GM19467 (cell line): ENCODE measurements at regions not wholly inside any gene's neighbourhood (a gene's known extent, or its start where the extent isn't known, plus 50 kb on each side); places are given as distances from the start of the nearest gene placed in this dataset.

ENCODE experiments used
- ATAC-seq: cut with Tn5 transposase; IDR thresholded peaks from one replicate; pipeline ENCODE4 v1.9.1; 2021; ENCODE audit warnings: mild to moderate bottlenecking, moderate library complexity; ENCODE audit not compliant: unreplicated experiment

DNA sequence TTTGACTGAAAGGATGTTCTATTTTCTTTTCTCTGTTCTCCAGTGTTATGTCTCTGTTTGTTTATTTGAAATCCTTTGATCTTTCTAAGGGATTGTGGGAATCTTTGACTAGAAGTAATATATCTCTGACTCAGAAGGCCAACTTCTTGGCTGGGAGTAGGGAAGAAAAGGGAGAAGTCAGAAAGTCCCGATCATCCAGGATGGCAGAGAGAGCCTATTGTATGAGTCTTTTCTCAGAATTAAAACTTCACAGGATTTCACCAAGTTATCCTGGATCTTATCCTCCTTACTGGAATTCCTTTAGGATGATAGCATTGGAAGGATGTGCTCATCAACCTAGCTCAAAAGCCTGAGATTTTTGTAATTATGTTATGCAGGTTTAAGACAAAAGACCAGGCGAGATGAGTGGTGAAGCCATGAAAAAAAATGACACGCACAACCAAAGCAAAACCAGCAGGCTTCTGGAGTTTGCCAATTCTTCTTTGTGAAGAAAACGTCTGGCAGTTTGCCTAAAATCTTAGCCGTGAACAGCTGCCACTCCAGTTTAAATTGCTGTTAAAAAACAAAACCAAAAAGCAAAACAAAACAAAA, 383.6 kb upstream of the SMIM21 start:
- no peak for ATAC-seq

DNA sequence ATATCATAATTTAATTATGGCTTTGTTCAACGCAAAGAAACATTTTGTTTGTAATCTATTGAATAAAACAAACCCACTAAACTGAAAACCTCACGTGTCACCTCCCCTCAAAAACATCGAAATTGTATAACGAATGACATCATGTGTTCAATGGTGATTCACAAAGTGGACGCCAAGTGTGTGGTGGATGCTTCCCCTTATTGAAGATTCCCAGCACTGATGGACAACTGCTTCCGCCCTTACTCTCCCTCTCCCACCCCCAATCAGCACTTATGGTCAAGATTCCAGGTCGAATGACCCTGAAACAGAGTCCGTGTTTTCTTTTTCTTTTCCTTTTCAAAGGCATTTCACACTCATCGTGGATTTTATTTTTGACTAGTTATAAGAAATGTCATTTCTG, 383.0 kb upstream of the SMIM21 start:
- ATAC-seq: no peak

DNA sequence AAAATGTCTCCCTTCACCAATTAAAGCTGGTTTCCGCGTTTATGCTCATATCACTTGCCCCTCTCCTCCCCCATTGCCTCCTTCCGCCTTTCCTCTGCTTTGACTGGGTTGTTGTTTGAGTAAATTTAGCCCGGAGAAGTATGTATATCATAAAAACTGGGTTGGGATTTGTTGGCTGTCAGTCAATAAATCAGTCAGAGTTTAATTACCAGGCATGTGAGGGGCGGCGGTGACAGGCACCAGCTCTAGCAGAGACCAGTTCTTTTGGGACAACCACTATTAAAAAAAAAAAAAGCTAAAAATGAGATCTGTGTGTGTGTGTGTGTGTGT, 382.4 kb upstream of the SMIM21 start:
- no peak for ATAC-seq

DNA sequence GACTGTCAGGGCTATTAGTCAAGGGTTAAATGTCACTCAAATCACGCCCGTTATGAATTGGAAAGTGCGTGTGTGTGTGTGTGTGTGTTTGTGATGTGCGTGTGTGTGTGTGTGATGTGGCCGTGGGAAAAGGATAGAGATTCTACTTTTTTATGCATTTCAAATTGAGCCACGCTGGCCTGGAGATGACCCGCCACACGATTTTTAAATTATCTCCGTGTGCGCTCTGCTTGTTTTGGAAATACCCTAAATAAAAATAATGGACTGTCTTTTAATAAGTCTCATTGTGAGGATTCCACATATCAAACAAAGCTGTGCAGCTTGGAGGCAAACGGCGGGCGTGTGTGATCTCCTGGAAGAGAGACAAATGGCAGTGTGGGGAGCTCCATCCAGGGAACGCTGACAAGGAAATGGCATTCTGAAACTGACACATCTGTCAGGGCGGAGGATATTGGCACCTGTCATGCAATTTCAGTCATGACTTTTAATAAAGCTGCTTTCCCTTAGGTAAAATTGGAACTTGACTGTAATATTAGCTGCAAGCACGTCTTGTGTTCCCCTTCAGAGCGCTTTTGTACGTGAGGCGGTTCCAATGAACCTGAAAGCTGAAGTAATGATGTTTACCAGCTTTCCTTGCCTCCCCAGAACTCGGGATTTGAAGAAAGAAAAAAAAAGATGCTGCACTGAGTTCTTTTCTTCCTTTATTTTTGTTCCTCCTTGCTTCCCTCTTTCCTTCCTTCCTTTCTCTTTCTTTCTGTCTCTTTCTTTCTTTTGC, 381.8 kb upstream of the SMIM21 start:
- ATAC-seq: no peak

DNA sequence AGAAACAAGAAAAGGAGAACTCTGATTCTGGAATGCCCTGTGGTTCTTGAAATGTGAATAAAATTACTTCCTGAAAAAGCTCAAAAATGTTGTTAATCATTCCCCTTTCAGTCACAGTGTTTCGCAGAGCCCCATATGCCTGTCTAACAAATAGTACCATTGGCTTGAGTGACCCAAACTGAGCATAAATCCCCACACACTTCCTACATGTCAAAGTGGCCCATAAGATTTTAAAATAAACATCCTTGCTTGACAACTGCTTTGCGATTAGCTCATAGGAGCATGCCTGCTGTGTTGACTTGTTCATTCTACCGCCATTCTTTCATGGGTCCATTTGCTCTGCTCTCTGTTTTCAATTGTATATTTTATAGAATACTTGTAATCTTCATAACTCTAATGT, 377.8 kb upstream of the SMIM21 start:
- no peak for ATAC-seq

DNA sequence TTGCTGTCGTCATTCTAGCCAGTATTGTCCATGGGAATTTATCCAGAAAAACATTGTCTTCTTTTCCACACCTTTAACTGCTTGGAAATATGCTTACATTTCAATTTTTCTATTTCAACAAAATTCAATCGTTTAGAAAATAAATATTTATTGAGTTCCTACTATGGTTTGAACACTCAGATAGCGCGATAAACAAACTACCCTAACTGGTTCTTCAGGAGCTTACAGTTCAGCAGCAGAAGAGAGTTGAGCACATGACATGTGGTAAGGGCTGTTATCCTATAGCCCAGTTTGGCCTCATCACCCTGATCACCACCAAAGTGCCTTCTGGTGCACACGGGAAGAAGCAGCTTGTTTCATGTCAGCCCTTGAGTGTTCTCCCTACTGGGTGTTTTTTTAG, 375.2 kb upstream of the SMIM21 start:
- no peak for ATAC-seq

DNA sequence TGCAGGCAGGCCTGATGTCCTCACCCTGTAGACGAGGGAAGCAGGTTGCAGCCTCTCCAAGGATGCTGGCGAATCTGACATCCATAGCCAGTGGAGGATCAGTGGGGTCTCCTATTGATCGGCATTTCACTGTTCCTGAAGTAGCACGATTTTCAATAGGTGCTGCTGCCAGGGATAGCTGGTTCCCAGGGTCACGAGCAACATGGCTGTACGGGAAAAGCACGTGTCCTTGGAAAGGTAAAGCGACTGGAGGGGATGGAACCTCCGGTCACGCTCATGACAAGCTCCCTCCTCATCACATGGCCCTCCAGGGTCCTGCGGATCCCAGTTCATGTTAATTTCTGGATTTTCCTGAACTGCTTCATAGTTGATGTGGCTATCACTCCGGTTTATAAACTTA, 373.7 kb upstream of the SMIM21 start:
- no peak for ATAC-seq

DNA sequence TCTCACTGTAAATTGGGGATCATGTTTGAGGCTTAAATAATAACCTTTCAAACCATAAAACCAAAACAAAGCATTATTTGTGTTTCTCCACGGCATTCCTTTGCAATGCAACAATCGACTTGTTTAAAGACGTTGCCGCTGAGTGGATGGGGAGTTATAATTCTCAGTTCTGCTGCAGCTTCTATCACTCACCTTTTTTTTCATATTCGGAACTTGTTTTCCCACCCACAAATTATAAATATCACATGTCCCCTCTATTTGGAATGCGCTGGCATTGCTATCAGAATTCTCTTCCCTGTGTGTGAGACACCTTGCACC, 372.8 kb upstream of the SMIM21 start:
- ATAC-seq: no peak

DNA sequence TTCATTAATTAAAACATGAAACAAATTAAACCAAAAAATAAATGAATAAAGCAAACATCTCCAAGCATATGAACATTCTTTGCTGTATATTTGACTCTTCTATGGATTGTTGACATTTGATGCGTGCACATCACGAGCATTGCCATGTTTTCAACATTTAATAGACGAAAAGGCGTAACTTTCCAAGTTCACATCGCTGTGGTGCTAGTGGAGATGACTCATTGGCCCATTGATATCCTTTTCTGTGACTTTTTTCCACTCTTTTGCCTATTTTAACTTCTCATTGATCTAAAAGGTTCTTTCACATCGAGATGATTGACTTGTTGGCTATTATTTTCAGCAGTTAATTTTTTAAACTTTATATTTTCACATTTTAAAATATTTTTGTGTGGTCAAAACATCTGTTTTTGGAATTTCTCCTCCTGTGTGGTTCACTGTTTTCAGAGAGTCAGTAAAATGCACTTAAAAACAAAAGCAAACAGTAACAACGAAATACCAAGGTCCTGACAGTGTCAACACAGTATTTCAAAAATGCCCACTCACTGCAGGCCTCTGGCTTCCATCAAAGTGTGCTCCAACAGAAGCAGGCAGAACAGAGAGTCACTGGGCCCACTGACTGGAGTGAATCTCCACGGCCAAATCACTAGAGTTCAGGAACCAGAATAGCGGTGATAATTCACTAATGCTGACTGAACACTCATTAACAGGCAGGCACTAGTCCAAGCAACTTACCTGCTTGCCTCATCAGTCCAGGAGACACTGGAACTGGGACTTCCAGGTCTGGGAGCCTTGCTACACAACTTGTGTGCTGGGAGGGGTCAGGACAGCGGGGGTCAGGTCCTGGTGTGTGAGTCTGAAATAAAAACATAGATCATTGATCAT, 372.2 kb upstream of the SMIM21 start:
- no peak for ATAC-seq

DNA sequence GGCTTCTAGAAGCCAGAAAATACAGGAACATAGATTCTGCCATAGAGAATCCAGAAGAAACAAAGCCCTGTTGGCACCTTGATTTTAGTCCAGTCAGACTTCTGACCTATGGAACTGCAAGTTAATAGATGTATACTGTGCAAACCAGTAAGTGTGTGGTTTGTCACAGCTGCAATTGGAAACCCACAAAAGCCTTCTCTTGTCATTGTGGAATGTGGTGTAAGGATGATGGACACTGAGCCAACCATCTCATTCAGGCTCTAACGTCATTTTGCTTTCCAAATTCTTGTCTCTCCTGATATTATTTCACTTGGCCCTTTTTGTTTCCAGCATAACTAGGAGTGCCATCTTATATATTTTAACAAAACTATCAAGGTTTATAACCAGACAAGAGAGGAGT, 369.5 kb upstream of the SMIM21 start:
- no peak for ATAC-seq

DNA sequence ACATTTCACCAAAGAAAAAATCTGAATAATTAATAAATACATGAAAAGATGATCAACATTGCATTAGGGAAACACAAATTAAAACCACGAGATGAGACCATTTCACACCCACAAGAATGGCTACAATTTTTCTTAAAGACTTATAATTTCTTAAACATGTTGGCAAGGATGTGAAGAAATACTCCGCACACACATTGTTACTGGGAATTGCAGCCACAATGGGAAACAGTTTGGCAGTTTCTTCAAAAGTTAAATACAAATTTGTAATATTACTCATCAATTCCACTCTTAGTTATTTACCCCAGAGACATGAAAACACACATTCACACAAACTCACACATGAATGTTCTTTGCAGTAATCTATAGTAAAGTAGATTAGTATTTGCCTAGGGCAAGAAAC, 363.3 kb upstream of the SMIM21 start:
- no peak for ATAC-seq

DNA sequence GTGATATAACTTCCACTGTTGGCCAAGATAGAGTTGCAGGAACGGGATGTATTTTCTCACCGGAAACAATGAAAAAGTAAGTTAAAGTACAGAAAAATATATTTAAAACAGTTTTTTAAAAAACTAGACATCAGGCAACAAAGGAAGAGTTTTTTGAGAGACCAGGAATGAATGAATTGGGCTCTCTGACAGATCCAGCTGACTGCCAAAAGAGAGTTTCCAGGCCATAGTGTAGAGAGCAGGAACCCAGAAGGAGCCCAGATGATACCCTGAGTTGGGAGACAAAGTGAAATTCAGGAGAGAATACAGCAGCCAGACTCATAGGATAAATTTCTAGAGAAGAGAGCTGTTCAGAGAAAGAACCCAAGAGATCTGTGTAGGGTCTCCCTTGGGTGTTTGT, 362.6 kb upstream of the SMIM21 start:
- no peak for ATAC-seq

DNA sequence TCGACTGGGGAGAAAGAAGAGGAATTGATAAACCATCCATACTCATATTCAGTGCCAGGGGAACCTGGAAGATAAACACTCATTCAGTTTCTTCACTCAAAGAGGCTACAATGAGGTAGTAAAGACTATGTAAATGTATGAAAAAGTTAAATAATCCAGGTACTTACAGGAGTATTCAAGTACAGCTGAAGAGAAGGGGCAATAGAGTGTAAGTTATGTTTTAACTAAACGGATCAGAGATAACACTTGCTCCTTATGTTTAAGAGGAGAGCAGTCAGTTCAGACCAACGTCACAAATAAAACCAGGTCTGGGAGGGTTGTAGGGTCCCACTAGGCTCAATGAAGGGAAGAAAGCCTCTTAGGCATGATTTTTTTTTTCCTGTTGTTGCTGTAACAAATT, 358.3 kb upstream of the SMIM21 start:
- no peak for ATAC-seq

DNA sequence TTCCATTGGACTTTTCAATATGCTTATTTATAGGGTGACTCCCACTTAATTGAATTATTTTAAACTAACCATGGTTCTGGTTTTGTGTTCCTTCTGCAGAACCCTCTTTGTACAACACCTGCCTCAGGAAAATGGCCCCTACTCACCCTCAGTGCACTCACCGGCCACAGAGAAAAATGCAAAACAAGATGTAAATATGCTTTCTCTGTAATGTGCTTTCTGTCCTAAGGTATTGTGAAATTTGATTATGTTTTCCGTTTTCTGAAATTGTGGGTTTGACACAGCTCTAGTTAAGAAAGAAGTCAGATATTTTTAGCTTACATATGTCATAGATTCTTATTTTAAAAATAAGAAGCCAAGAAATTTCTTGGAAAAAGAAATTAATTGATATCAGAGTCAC, 357.7 kb upstream of the SMIM21 start:
- no peak for ATAC-seq

DNA sequence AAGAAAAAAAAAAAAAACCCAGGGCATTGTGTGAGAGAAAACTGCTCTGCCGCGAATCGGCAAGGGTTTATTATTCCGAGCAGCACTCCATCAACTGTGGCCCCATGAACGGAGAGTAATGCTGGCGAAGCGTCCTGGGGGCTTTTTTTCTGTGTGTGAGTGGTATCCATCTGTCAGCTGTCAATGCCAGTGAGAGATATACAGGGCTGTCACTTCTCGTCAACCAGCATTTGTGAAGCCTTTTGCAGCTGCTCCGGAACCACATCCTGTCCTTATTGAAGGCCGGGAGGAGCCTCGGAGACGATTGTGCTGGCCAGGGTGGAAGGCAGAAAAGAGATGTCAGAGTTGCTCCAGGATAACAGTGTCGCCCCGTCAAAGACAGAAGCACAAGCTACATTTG, 356.9 kb upstream of the SMIM21 start:
- ATAC-seq: no peak

DNA sequence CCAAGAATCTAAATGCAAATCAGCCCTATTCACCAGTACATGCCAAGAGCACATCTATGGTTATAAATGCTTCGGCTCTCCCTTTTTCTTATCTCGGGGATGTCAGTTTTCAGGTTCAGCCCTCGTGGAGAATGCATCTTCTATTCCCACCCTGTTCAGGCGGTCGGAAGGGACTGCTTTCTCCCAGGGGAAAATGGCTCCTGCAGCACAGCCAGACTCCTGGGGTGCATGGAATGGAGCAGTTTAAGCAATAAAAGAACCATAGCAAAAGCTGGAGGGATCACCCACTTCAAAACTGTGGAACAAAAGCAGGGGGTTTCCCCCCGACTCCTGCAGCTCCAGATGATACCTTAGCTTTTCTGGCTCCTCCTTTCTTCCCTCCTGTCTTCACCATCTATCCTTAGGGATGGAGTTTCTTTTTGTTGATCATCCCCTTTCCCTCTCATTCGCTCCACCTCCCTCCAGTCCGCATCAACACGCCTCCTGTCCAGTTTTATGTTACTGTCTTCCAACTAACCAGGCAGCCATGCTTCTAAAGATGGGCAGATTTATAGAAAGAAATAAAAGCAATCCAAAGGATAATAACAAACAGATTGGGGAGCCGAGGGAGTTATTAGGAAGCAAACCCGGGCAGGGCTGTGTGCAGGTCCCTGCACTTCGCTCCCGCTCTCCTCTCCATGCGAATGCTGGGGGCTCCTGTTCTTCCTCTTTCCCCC, 356.2 kb upstream of the SMIM21 start:
- ATAC-seq: no peak

DNA sequence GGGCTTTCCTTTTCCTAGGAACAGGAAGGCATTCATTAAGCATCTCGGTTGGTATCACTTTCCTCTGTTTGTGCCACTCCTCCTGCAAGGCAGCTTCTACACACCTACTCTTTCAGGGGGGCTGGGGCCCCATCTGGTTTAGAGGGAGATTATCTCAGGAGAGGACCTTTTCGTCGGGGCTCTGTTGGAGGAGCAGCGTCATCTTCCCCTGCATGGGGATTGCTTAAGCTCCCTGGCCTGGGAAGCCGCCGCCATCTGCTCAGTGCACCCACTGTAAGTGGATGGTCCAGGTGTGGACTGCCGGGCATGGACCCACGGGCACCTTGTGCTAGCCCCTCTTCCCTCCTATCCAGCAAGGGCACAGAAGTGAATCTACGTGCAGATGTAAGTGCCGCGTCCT, 355.3 kb upstream of the SMIM21 start:
- ATAC-seq: no peak

DNA sequence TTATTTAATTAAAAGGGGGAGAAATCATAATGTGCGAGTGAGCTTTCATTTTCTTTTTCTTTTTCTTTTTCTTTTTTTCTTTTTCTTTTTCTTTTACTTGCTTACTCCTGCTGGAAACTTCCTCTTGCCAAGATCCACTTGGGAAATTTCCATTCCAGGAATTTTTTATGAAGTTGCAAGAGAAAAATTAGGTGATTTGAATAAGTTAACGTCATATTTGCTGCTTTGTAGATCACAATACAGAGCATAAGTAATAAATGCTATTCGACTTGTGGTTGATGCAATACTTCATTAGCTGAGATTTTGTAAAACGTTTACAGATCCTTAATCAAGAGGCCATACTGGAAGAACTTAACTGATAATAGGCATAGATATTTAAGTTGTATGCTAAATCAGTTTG, 354.7 kb upstream of the SMIM21 start:
- no peak for ATAC-seq

DNA sequence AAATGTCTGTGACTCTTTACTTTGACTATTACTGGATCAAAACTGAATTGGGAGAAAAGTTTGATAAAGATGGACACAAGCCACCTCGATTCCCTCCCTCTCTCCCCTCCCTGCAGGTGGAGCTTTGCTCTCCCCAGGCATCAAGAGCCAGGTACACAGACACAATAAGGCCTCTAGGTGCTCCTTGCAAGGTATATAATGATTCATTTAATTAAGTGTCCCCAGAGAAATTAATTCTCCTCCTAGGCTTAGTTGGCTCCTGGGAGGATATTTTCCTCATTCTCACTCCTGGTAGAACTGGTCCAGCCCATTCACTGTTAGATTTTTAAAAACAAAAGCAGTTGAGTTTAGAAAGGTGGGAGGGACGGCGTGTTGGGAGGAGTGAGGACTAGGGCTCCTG, 352.4 kb upstream of the SMIM21 start:
- no peak for ATAC-seq

DNA sequence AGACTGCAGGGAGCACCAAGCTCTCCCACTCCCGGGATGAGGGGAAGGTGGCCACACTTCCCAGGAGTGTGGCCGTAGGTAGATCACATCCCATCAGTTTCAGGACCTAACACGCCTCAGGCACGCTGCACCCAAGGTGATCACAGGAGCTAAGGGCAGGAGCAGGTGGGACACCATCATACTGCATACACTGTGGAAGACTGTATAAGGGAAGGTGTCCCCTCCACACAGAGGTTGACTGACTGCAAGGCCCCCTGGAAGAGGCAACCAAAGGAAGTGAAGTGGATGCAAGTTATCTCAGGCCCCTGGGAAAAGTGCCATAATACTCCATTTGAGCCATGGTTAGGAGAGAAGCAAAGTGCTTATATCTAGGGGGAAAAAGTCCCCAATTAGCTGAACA, 351.9 kb upstream of the SMIM21 start:
- no peak for ATAC-seq

DNA sequence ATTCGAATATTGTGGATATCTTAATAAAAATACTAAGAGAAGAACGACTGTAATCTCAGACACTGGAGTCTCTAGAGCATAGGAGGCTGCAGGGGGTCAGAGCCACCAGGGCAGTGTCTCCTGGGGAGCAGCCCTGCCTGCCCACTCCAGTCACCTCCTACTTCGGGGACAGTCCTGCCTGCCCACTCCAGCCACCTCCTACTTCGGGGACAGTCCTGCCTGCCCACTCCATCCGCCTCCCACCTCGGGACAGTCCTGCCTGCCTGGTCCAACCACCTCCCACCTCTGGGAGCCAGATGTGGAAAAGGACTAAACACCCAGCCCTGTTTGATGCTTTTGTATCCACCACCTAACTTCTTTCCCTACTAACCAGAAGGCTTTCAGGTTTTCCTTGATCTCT, 350.1 kb upstream of the SMIM21 start:
- no peak for ATAC-seq

DNA sequence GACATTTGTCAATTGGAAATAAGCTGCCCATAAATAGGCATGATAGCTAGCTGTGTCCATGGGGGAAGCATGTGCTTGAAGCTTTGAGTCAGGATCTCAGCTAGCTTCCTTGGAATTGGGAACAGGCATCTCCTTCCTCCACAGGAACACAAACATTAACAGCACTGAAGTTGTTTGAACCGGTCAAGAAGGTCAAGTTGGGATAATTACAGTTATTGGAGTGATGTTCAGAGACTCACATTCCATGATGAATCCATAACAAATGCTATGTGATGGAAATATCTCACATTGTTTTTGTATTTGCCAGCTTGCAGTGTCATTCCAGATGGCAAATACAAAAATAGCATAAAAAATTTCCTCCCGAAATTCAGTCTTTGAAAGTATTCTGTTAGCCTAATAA, 347.6 kb upstream of the SMIM21 start:
- ATAC-seq: no peak
